ENCODE measurements at regions not wholly inside any gene's neighbourhood (a gene's known extent, or its start where the extent isn't known, plus 50 kb on each side); places are given as distances from the start of the nearest gene placed in this dataset.

DNA sequence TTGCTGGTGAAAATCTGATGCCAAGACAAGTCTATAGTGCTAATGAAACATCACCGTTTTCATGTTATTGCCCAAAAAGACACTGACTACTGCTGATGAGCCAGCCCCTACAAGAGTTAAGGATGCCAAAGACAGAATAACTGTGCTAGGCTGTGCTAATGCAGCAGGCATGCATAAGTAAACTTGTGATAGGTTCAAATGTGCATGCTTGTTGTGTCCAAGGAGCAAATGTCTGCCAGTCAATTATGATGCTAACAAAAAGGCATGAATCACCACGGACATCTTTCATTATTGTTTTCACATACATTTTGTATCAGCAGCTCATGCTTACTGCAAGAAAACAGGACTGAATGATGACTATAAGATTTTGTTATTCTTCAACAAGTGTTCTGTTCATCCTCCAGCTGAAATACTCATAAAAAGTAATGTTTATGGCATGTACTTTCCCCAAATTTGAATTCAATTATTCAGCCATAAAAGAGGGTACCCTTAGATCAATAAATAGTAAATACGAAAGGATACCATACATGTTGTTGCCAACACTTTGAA lies 306.9 kb upstream of the ARSJ start:
- no peaks in the 10 kb centered on the region for H3K4me1 ChIP-seq
- no peaks in the 10 kb centered on the region for H3K27me3 ChIP-seq
- TF ChIP-seq, protein P1, sequence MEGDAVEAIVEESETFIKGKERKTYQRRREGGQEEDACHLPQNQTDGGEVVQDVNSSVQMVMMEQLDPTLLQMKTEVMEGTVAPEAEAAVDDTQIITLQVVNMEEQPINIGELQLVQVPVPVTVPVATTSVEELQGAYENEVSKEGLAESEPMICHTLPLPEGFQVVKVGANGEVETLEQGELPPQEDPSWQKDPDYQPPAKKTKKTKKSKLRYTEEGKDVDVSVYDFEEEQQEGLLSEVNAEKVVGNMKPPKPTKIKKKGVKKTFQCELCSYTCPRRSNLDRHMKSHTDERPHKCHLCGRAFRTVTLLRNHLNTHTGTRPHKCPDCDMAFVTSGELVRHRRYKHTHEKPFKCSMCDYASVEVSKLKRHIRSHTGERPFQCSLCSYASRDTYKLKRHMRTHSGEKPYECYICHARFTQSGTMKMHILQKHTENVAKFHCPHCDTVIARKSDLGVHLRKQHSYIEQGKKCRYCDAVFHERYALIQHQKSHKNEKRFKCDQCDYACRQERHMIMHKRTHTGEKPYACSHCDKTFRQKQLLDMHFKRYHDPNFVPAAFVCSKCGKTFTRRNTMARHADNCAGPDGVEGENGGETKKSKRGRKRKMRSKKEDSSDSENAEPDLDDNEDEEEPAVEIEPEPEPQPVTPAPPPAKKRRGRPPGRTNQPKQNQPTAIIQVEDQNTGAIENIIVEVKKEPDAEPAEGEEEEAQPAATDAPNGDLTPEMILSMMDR (IDR thresholded peaks at IDR 0.05): no peak
- no peaks in the 10 kb centered on the region for H3K9me3 ChIP-seq
- no peak overlapping the region for H3K27ac ChIP-seq
- H3K4me3 ChIP-seq: no peak overlapping the region
- H3K36me3 ChIP-seq: no peaks in the 10 kb centered on the region
- no peak for DNase-seq (ENCODE audit: low spot score)

DNA sequence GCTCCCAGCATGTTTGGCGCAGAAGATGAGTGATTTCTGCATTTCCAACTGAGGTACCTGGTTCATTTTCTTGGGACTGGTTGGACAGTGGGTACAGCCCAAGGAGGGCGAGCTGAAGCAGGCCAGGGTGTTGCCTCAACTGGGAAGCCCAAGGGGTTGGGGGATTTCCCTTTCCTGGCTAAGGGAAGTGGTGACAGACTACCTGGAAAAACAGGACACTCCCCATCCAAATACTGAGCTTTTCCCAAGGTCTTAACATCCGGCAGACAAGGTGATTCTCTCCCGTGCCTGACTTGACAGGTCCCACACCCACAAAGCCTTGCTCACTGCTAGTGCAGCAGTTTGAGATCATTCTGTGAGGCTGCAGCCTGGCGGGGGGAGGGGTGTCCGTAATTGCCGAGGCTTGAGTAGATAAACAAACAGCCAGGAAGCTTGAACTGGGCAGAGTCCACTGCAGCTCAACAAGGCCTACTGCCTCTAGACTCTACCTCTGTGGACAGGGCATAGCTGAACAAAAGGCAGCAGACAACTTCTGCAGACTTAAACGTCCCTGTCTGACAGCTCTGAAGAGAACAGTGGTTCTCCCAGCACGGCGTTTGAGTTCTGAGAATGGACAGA lies 307.7 kb upstream of the ARSJ start:
- DNase-seq (ENCODE audit: low spot score): no peak
- H3K4me1 ChIP-seq: no peaks in the 10 kb centered on the region
- H3K36me3 ChIP-seq: no peaks in the 10 kb centered on the region
- H3K27ac ChIP-seq: no peak overlapping the region
- no peaks in the 10 kb centered on the region for H3K9me3 ChIP-seq
- no peaks in the 10 kb centered on the region for H3K27me3 ChIP-seq
- TF ChIP-seq, protein P1 (IDR thresholded peaks at IDR 0.05): no peak
- H3K4me3 ChIP-seq: no peak overlapping the region

DNA sequence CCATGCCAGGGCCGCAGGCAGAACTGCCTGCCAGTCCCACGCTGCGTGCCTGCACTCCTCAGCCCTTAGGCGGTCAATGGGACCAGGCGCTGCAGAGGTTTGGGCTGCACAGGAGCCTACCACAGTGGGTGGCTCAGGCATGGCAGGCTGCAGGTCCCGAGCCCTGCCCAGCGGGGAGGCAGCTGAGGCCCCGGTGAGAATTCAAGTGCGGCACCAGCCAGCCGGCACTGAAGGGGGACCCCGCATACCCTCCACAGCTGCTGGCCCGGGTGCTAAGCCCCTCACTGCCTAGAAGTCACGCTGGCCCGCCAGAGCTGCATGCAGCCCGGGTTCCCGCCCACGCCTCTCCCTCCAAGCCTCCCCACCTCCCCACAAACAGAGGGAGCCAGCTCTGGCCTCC lies 302.5 kb upstream of the UGT8 start:
- TF ChIP-seq, protein P1 (IDR thresholded peaks at IDR 0.05): no peak
- no peak for DNase-seq (ENCODE audit: low spot score)

DNA sequence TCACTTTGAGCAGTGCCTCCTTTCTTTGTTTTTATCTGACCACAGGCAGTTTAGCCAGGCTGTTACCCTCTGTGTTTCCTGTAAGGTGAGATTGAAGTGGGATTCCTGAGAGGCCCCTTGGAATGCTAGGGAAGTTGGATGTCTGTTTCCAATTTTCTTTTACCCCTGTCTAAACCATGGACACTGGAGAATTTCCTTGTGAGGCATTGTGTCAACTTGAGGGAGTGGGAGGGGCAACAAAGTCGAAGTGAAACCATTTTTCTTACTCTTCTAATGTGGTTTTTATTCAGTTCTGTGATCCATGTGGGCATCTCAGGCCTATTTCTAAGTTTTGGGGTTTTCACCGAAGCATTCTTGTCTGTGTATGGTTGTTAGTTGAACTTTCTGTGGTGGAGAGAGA lies 296.1 kb upstream of the UGT8 start:
- Histone ChIP-seq H3K4me3 (no peak overlapping the region), H3K36me3 (no peaks in the 10 kb centered on the region), H3K9me3 (no peaks in the 10 kb centered on the region), H3K4me1 (no peaks in the 10 kb centered on the region), H3K27ac (no peak overlapping the region), H3K27me3 (no peaks in the 10 kb centered on the region)
- TF ChIP-seq, protein P1 (IDR thresholded peaks at IDR 0.05): no peak
- no peak for DNase-seq (ENCODE audit: low spot score)

More for the DNA sequence above, 302.5 kb upstream of the UGT8 start:
- Histone ChIP-seq H3K36me3 (no peaks in the 10 kb centered on the region), H3K27me3 (no peaks in the 10 kb centered on the region), H3K4me3 (no peak overlapping the region), H3K9me3 (no peaks in the 10 kb centered on the region), H3K27ac (no peak overlapping the region), H3K4me1 (no peaks in the 10 kb centered on the region)

DNA sequence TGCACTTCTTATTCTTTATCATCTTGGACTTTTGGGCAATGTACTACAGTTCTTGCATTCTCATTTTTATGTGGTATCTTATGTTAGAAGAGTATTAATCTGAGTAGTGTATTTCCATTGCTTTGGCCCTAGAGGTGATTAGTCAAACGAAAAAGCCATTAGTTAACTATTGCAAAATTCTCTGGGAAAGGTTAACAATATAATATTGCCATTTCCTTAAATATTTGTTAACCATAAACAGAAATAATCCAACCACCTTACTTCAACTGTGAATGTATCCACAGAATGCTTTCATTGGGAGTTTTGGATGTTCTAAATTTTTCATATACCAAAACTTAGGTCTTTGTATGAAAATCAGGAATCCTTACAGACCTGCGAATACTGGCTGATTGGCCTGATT lies 294.6 kb upstream of the UGT8 start:
- DNase-seq (ENCODE audit: low spot score): no peak
- H3K4me1 ChIP-seq: no peaks in the 10 kb centered on the region
- H3K9me3 ChIP-seq: no peaks in the 10 kb centered on the region
- no peaks in the 10 kb centered on the region for H3K27me3 ChIP-seq
- TF ChIP-seq, protein P1 (IDR thresholded peaks at IDR 0.05): no peak
- H3K4me3 ChIP-seq: no peak overlapping the region
- no peaks in the 10 kb centered on the region for H3K36me3 ChIP-seq
- no peak overlapping the region for H3K27ac ChIP-seq

DNA sequence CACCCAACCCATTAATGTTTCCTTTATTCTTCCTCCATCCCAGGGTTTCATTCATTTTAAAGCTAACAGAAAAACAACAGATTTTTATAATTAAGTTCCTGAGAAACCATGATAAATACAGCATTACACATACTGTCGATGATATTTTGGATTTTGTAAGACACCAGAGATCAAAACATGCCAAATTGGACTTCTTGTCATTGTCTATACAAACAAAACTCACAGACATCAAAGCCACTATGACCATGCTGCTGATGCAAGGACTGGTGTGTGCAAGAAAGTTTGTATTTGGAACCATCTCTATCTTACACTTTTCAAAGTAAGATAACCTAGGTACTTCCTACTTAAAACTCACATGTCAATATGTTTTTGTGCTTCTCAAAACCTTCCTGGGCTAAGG lies 294.0 kb upstream of the UGT8 start:
- no peak overlapping the region for H3K27ac ChIP-seq
- DNase-seq (ENCODE audit: low spot score): no peak
- no peaks in the 10 kb centered on the region for H3K27me3 ChIP-seq
- H3K36me3 ChIP-seq: no peaks in the 10 kb centered on the region
- TF ChIP-seq, protein P1 (IDR thresholded peaks at IDR 0.05): no peak
- no peaks in the 10 kb centered on the region for H3K9me3 ChIP-seq
- H3K4me3 ChIP-seq: no peak overlapping the region
- H3K4me1 ChIP-seq: no peaks in the 10 kb centered on the region
